H1 (cell line): ENCODE measurements at regions not wholly inside any gene's neighbourhood (a gene's known extent, or its start where the extent isn't known, plus 50 kb on each side); places are given as distances from the start of the nearest gene placed in this dataset.

Experiments
- CTCF ChIA-PET: fragments of 300-600 bp; sonication (Branson Sonifier 250); formaldehyde crosslinking; loops from one replicate; lab custom pipeline; 2021; ENCODE audit not compliant: partially characterized antibody; lab: Charles Lee
- POLR2A ChIA-PET: fragments of 300-600 bp; sonication (Branson Sonifier 250); formaldehyde crosslinking; loops from one replicate; lab custom pipeline; 2021; ENCODE audit warnings: inconsistent platforms; ENCODE audit not compliant: partially characterized antibody; lab: Charles Lee
- DNase-seq, 2 experiments: peaks; one replicate each; pipeline versions ENCODE4 v3.0.0 to v3.0.0-alpha.2; 2010 to 2022; ENCODE audit warnings: low spot score in 2 of 2, low read depth in 1 of 2, mixed read lengths in 1 of 2
- FAIRE-seq: peaks from 2 replicates; lab custom pipeline; 2011; peaks lifted over from hg19 to GRCh38; lab: Jason Lieb, UNC
- H2AFZ ChIP-seq: 2 replicates; pipeline ENCODE4 v1.8.1; 2012; ENCODE audit warnings: low read length, inconsistent platforms
- H2AK5ac ChIP-seq: 2 replicates; pipeline ENCODE4 v1.6.1; 2013; ENCODE audit warnings: low read depth, low read length
- H2BK120ac ChIP-seq: replicated peaks from 2 replicates; pipeline ENCODE3; 2013; ENCODE audit warnings: low read depth, low read length, inconsistent platforms
- H2BK12ac ChIP-seq: 2 replicates; pipeline ENCODE4 v1.6.1; 2013; ENCODE audit warnings: low read depth, low read length
- H2BK15ac ChIP-seq: 2 replicates; pipeline ENCODE4 v1.6.1; 2013; ENCODE audit warnings: low read length
- H2BK20ac ChIP-seq: 2 replicates; pipeline ENCODE4 v1.6.1; 2013; ENCODE audit warnings: low read length
- H2BK5ac ChIP-seq: 2 replicates; pipeline ENCODE4 v1.6.1; 2013; ENCODE audit warnings: low read depth, low read length
- H3K14ac ChIP-seq: 2 replicates; pipeline ENCODE4 v1.6.1; 2013; ENCODE audit warnings: inconsistent platforms; ENCODE audit not compliant: insufficient read length
- H3K18ac ChIP-seq: 2 replicates; pipeline ENCODE4 v1.6.1; 2013; ENCODE audit warnings: low read length; ENCODE audit errors: extremely low read depth
- H3K23ac ChIP-seq: 2 replicates; pipeline ENCODE4 v1.6.1; 2013; ENCODE audit warnings: inconsistent platforms; ENCODE audit not compliant: insufficient read length
- H3K23me2 ChIP-seq: 2 replicates; pipeline ENCODE4 v1.6.1; 2013; ENCODE audit warnings: low read depth, low read length
- H3K27ac ChIP-seq: 2 replicates; pipeline ENCODE4 v1.6.1; 2011; ENCODE audit warnings: low read depth, low read length, inconsistent platforms
- H3K27me3 ChIP-seq, 4 experiments: replicated peaks in 1 of 4; 1 replicate in 1 of 4; 2 replicates in 3 of 4; pipeline versions ENCODE4 v1.6.1 to v1.8.1; 2011 to 2013; ENCODE audit warnings: low read length in 3 of 4, mild to moderate bottlenecking in 3 of 4, inconsistent platforms in 2 of 4, mixed read lengths in 2 of 4, moderate library complexity in 1 of 4; ENCODE audit not compliant: control insufficient read depth in 3 of 4, insufficient read depth in 3 of 4; ENCODE audit errors: extremely low read depth in 1 of 4
- H3K36me3 ChIP-seq, 4 experiments: 2 replicates each; pipeline versions ENCODE4 v1.6.1 to v1.8.1; 2011 to 2013; ENCODE audit warnings: mild to moderate bottlenecking in 4 of 4, low read length in 3 of 4, moderate library complexity in 2 of 4, control low read depth in 1 of 4, inconsistent platforms in 1 of 4; ENCODE audit not compliant: insufficient read depth in 4 of 4, control insufficient read depth in 2 of 4
- H3K4ac ChIP-seq: replicated peaks from 2 replicates; pipeline ENCODE3; 2013; ENCODE audit warnings: low read length, low read depth, mixed read lengths, inconsistent platforms; ENCODE audit not compliant: insufficient read length
- H3K4me1 ChIP-seq, 4 experiments: replicated peaks in 1 of 4; 1 replicate in 1 of 4; 2 replicates in 3 of 4; pipeline versions ENCODE4 v1.6.1 to v1.8.1; 2011 to 2013; ENCODE audit warnings: low read length in 3 of 4, inconsistent platforms in 2 of 4, mixed read lengths in 1 of 4; ENCODE audit not compliant: insufficient read depth in 4 of 4, control insufficient read depth in 3 of 4
- H3K4me2 ChIP-seq, 2 experiments: 2 replicates each; pipeline versions ENCODE4 v1.6.1 to v1.8.1; 2011 to 2013; ENCODE audit warnings: low read depth in 2 of 2, low read length in 2 of 2, control low read depth in 1 of 2, inconsistent platforms in 1 of 2, mild to moderate bottlenecking in 1 of 2; ENCODE audit not compliant: insufficient read depth in 1 of 2
- H3K4me3 ChIP-seq, 4 experiments: fragments of 200-600, 300-600 bp in 1 of 4; sonication (generic), shearing (Covaris generic), sonication (Bioruptor Twin) in 1 of 4; 2 replicates each; pipeline versions ENCODE4 v1.5.1 to v1.8.1; 2011 to 2016; ENCODE audit warnings: low read length in 4 of 4, low read depth in 3 of 4, control low read depth in 2 of 4, inconsistent platforms in 2 of 4, mild to moderate bottlenecking in 2 of 4, mixed read lengths in 1 of 4, moderate library complexity in 1 of 4; ENCODE audit not compliant: insufficient read depth in 2 of 4; ENCODE audit errors: extremely low read depth in 1 of 4
- H3K56ac ChIP-seq: replicated peaks from 2 replicates; pipeline ENCODE3; 2013; ENCODE audit warnings: low read depth, mild to moderate bottlenecking, mixed read lengths, low read length, inconsistent platforms; ENCODE audit not compliant: insufficient read length
- H3K79me1 ChIP-seq: 2 replicates; pipeline ENCODE4 v1.6.1; 2013; ENCODE audit warnings: low read depth, low read length, control low read depth
- H3K79me2 ChIP-seq, 2 experiments: 2 replicates each; pipeline versions ENCODE4 v1.6.1 to v1.8.1; 2012 to 2013; ENCODE audit warnings: low read length in 2 of 2, mild to moderate bottlenecking in 2 of 2, inconsistent platforms in 1 of 2; ENCODE audit not compliant: insufficient read depth in 2 of 2, control insufficient read depth in 1 of 2
- H3K9ac ChIP-seq, 4 experiments: replicated peaks in 1 of 4; 1 replicate in 1 of 4; 2 replicates in 3 of 4; pipeline versions ENCODE4 v1.6.1 to v1.8.1; 2011 to 2013; ENCODE audit warnings: low read depth in 3 of 4, low read length in 3 of 4, control low read depth in 2 of 4, mild to moderate bottlenecking in 2 of 4, moderate library complexity in 2 of 4, inconsistent platforms in 1 of 4; ENCODE audit errors: extremely low read depth in 1 of 4
- H3K9me3 ChIP-seq, 2 experiments: 2 replicates each; pipeline versions ENCODE4 v1.6.1 to v1.8.1; 2012 to 2013; ENCODE audit warnings: mild to moderate bottlenecking in 2 of 2, moderate library complexity in 2 of 2, control low read depth in 1 of 2, inconsistent platforms in 1 of 2, low read depth in 1 of 2, low read length in 1 of 2, mixed read lengths in 1 of 2; ENCODE audit not compliant: insufficient read depth in 2 of 2
- H4K20me1 ChIP-seq, 2 experiments: replicated peaks in 1 of 2; 2 replicates each; pipeline versions ENCODE3 to v1.8.1; 2011 to 2013; ENCODE audit warnings: inconsistent platforms in 2 of 2, low read length in 2 of 2, mild to moderate bottlenecking in 1 of 2; ENCODE audit not compliant: insufficient read depth in 2 of 2, control insufficient read depth in 1 of 2
- H4K5ac ChIP-seq: 2 replicates; pipeline ENCODE4 v1.6.1; 2013; ENCODE audit warnings: low read length, low read depth, mixed read lengths, inconsistent platforms; ENCODE audit not compliant: insufficient read length
- H4K8ac ChIP-seq: 2 replicates; pipeline ENCODE4 v1.8.0; 2013; ENCODE audit warnings: mild to moderate bottlenecking, moderate library complexity, low read length, inconsistent platforms; ENCODE audit not compliant: insufficient read depth; ENCODE audit errors: extremely low read depth
- H4K91ac ChIP-seq: replicated peaks from 2 replicates; pipeline ENCODE3; 2013; ENCODE audit warnings: low read length, mixed read lengths, inconsistent platforms; ENCODE audit not compliant: insufficient read length
- BCL11A ChIP-seq, 2 experiments: IDR thresholded peaks; one replicate each; pipeline ENCODE4 v1.6.1; 2011; ENCODE audit warnings: low read depth in 2 of 2, low read length in 2 of 2, mild to moderate bottlenecking in 2 of 2
- CHD1 ChIP-seq: IDR thresholded peaks from 2 replicates; pipeline ENCODE4 v1.6.1; 2012; ENCODE audit warnings: low read depth, low read length, improper control_type of control experiment
- EZH2 ChIP-seq: fragments of 200-600 bp; sonication (generic); IDR thresholded peaks from 2 replicates; pipeline ENCODE4 v1.7.1; 2012; ENCODE audit warnings: low read depth, mild to moderate bottlenecking, moderate library complexity, low read length, inconsistent platforms; ENCODE audit not compliant: severe bottlenecking
- PHF8 ChIP-seq: fragments of 200-600 bp; sonication (generic); conservative IDR thresholded peaks from 2 replicates; pipeline ENCODE4 v1.7.1; 2012; ENCODE audit warnings: low read depth, mild to moderate bottlenecking, inconsistent platforms, low read length, moderate library complexity
- WGBS, 2 experiments: shearing (Covaris generic) in 1 of 2; methylation state at CpG; one replicate each; pipeline versions ENCODE4 v1.1.6 to v1.1.7; 2013 to 2015; ENCODE audit warnings: low lambda C conversion rate in 2 of 2, mixed read lengths in 2 of 2, inconsistent platforms in 1 of 2, low coverage in 1 of 2, missing lambda C conversion rate in 1 of 2; ENCODE audit not compliant: insufficient replicate concordance in 2 of 2, insufficient coverage in 1 of 2, insufficient read length in 1 of 2; ENCODE audit errors: extremely low coverage in 1 of 2, missing lambda C conversion rate in 1 of 2; 5-methylcytosine and 5-hydroxymethylcytosine counted together

DNA sequence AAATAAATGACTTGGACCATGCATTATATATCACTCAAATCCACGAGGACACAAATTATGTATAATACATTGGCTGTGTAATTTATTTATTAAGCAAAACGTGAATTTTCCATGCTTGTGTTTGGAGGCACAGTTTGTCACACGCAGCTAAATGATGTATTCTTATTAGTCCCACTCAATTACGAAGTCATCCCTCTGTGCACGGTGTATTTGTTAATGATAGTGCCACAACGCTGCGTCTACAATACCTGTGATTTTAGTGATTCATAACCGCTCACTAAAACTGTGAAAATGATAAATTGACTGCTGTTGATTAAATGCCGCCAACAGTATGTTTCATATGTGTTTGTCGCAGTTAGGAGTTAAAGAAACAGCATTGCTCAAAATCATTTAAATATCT lies 358.3 kb downstream of the ZNF516 start:
- CTCF ChIA-PET = interaction anchor here (0.7 to 1.4 kb wide), 4 partner anchors 11 to 117 kb away, joined by 3 to 4 read pairs (median 3); no protein-coding TSS in a partner anchor
- no peak for FAIRE-seq
- H3K4ac ChIP-seq = no peak overlapping the region

More for the DNA sequence above, 358.3 kb downstream of the ZNF516 start:
- Histone ChIP-seq H3K56ac (no peak overlapping the region), H3K9ac (no peak overlapping the region), H3K4me1 (no peaks in the 10 kb centered on the region), H3K23ac (no peak overlapping the region), H2BK20ac (no peak overlapping the region), H2AFZ (no peak overlapping the region), H3K79me1 (no peaks in the 10 kb centered on the region), H2BK15ac (no peak overlapping the region), H4K20me1 (no peaks in the 10 kb centered on the region), H3K27me3 (no peaks in the 10 kb centered on the region), H2BK12ac (no peak overlapping the region), H3K36me3 (no peaks in the 10 kb centered on the region), H3K18ac (no peak overlapping the region), H2BK5ac (no peak overlapping the region), H3K4me3 (no peak overlapping the region), H3K14ac (no peak overlapping the region), H4K91ac (no peak overlapping the region), H2AK5ac (no peak overlapping the region), H3K79me2 (no peaks in the 10 kb centered on the region), H4K8ac (no peak overlapping the region), H3K23me2 (no peaks in the 10 kb centered on the region), H3K27ac (no peak overlapping the region), H4K5ac (no peak overlapping the region), H2BK120ac (no peak overlapping the region), H3K4me2 (no peak overlapping the region), H3K9me3 (0 out of 4 replicates have a peak, but pooled peaks cover 0 to 3% of the 10 kb centered on the region in 2 experiments)
- DNase-seq = no peak
- WGBS, 2 experiments = 94% methylated on average over 10 of the region's 10 CpGs; no CpG with 5 or more reads in 1 of the 2 experiments
- TF ChIP-seq EZH2 = no peak
- TF ChIP-seq CHD1 = no peak
- no peak for TF ChIP-seq PHF8
- TF ChIP-seq BCL11A (IDR thresholded peaks at IDR 0.05; ENCODE audit: low read depth in 2 of 2, low read length in 2 of 2) = no peak
- POLR2A ChIA-PET = no interaction called here
